Tibial nerve (tissue), 4 donors: ENCODE measurements at regions not wholly inside any gene's neighbourhood (a gene's known extent, or its start where the extent isn't known, plus 50 kb on each side); places are given as distances from the start of the nearest gene placed in this dataset.

Experiments
- DNase-seq, 2 donors: peaks; one replicate each; pipeline ENCODE4 v3.0.0-alpha.2; 2019; ENCODE audit warnings: low spot score in 2 of 2
- H3K27ac ChIP-seq, 4 donors: fragments of 200-600 bp; sonication (generic) in 3 of 4; one replicate each; pipeline ENCODE4 v1.5.1; 2017 to 2019; ENCODE audit warnings: mild to moderate bottlenecking in 1 of 4
- H3K27me3 ChIP-seq, 2 donors: fragments of 200-600 bp; sonication (generic) in 1 of 2; one replicate each; pipeline versions ENCODE4 v1.5.1 to v1.6.0; 2017 to 2019
- H3K36me3 ChIP-seq, 3 donors: fragments of 200-600 bp; sonication (generic); one replicate each; pipeline ENCODE4 v1.5.1; 2018 to 2019
- H3K4me1 ChIP-seq, 4 donors: fragments of 200-600 bp; sonication (generic) in 3 of 4; one replicate each; pipeline ENCODE4 v1.5.1; 2017 to 2019
- H3K4me3 ChIP-seq, 4 donors: fragments of 200-600 bp; sonication (generic) in 3 of 4; one replicate each; pipeline ENCODE4 v1.5.1; 2017 to 2019; ENCODE audit warnings: mild to moderate bottlenecking in 1 of 4, moderate library complexity in 1 of 4
- H3K9me3 ChIP-seq, 4 donors: fragments of 200-600 bp; sonication (generic) in 3 of 4; one replicate each; pipeline ENCODE4 v1.5.1; 2017 to 2019
- CTCF ChIP-seq, 5 experiments: fragments of 200-600 bp in 3 of 5; fragments of 450-650 bp in 2 of 5; sonication (generic) in 3 of 5; IDR thresholded peaks; one replicate each; pipeline ENCODE4 v1.5.1; 2016 to 2019; ENCODE audit warnings: antibody characterized with exemption in 5 of 5, mild to moderate bottlenecking in 3 of 5, moderate library complexity in 2 of 5
- EP300 ChIP-seq, 2 donors: sonication (generic); formaldehyde crosslinking; IDR thresholded peaks; one replicate each; pipeline ENCODE4 v1.6.1; 2017; ENCODE audit warnings: antibody characterized with exemption in 2 of 2, mild to moderate bottlenecking in 1 of 2
- POLR2A ChIP-seq, 2 donors: fragments of 450-650 bp; IDR thresholded peaks; one replicate each; pipeline ENCODE4 v1.6.1; 2017; ENCODE audit warnings: antibody characterized with exemption in 2 of 2, mild to moderate bottlenecking in 2 of 2, moderate library complexity in 2 of 2
- WGBS, 2 donors: methylation state at CpG; one replicate each; pipeline ENCODE4 v1.1.5; 2018; 5-methylcytosine and 5-hydroxymethylcytosine counted together

- Histone ChIP-seq H3K27ac (no peak overlapping the region), H3K36me3 (no peaks in the 10 kb centered on the region), H3K9me3 (no peaks in the 10 kb centered on the region), H3K4me3 (no peak overlapping the region), H3K4me1 (no peaks in the 10 kb centered on the region), H3K27me3 (no peaks in the 10 kb centered on the region)
- 86 to 87% methylated on average over 4 of the region's 4 CpGs for WGBS, 2 donors
- TF ChIP-seq POLR2A (IDR thresholded peaks at IDR 0.05) (no peak), CTCF (IDR thresholded peaks at IDR 0.05) (no peak), EP300 (IDR thresholded peaks at IDR 0.05) (no peak)
- no peak for DNase-seq
Observed at GRCh38 chr12:68462803-68463202, 130.6 kb upstream of the MDM1 start.

- no peaks in the 10 kb centered on the region for H3K36me3 ChIP-seq
- 74 to 77% methylated on average over 2 of the region's 2 CpGs for WGBS, 2 donors
- no peak overlapping the region for H3K4me3 ChIP-seq
- TF ChIP-seq CTCF (IDR thresholded peaks at IDR 0.05) (no peak), EP300 (IDR thresholded peaks at IDR 0.05) (no peak), POLR2A (IDR thresholded peaks at IDR 0.05) (no peak)
- H3K27ac ChIP-seq = no peak overlapping the region
- DNase-seq = no peak
- no peaks in the 10 kb centered on the region for H3K4me1 ChIP-seq
- no peaks in the 10 kb centered on the region for H3K9me3 ChIP-seq
- H3K27me3 ChIP-seq = no peaks in the 10 kb centered on the region
Observed at GRCh38 chr12:68465227-68465626, 133.1 kb upstream of the MDM1 start.

DNA sequence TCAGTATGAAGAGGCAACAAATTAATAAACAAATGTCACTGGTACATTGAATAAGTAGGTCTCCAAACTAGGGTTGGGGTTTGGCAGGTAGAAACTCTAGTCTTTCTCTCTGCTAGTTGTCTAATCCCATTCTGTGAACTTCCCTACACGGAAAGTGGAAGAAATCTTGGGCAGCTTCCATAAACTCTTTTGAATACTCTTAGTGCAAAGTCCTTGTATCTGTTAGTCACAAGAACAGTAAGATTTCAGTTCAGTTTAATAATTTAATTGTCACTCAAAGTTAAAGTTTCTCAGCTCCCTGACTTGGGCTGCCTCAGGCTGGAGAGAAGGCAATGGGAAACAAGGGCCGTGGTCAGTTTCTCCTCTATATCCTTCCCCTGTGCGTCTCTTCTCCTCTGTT is 135.4 kb upstream of the MDM1 start:
- H3K27me3 ChIP-seq = no peaks in the 10 kb centered on the region
- DNase-seq = no peak
- no peaks in the 10 kb centered on the region for H3K4me1 ChIP-seq
- H3K27ac ChIP-seq = no peak overlapping the region
- 86 to 88% methylated on average over 3 of the region's 3 CpGs for WGBS, 2 donors
- H3K36me3 ChIP-seq = no peaks in the 10 kb centered on the region
- no peak for TF ChIP-seq POLR2A (IDR thresholded peaks at IDR 0.05)
- TF ChIP-seq EP300 (IDR thresholded peaks at IDR 0.05) = no peak
- no peak for TF ChIP-seq CTCF (IDR thresholded peaks at IDR 0.05)
- H3K4me3 ChIP-seq = no peak overlapping the region
- H3K9me3 ChIP-seq = no peaks in the 10 kb centered on the region

DNA sequence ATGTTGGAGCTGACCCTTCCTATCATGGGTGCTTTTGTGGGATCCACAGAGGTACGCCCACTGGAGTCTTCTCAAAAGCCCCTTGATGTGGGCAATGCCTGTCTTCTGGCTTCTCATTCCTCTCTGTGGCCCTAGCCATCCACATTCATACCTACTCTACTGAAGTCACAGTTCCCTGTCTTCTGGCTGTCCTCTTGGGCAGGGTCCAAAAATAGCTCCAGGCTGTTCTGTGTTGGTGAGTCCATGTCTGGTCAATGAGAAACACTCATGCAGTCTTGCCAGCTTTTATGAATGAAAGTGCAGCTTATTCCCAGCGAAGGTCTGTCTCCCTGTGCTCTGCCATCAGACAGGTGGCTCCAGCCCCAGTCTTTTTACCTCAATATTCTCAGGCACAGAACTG is 135.9 kb upstream of the MDM1 start:
- H3K27me3 ChIP-seq = no peaks in the 10 kb centered on the region
- H3K36me3 ChIP-seq = no peaks in the 10 kb centered on the region
- TF ChIP-seq EP300 (IDR thresholded peaks at IDR 0.05) = no peak
- TF ChIP-seq CTCF (IDR thresholded peaks at IDR 0.05) = no peak
- no peak for TF ChIP-seq POLR2A (IDR thresholded peaks at IDR 0.05)
- H3K4me1 ChIP-seq = no peaks in the 10 kb centered on the region
- H3K9me3 ChIP-seq = no peaks in the 10 kb centered on the region
- no peak for DNase-seq
- H3K4me3 ChIP-seq = no peak overlapping the region
- H3K27ac ChIP-seq = no peak overlapping the region
- 90 to 100% methylated on average over 2 of the region's 2 CpGs for WGBS, 2 donors

- Histone ChIP-seq H3K4me3 (no peak overlapping the region), H3K36me3 (no peaks in the 10 kb centered on the region), H3K4me1 (no peaks in the 10 kb centered on the region), H3K27me3 (no peaks in the 10 kb centered on the region), H3K9me3 (no peaks in the 10 kb centered on the region), H3K27ac (no peak overlapping the region)
- DNase-seq = no peak
- 89 to 93% methylated on average over 3 of the region's 3 CpGs for WGBS, 2 donors
- no peak for TF ChIP-seq EP300 (IDR thresholded peaks at IDR 0.05)
- no peak for TF ChIP-seq POLR2A (IDR thresholded peaks at IDR 0.05)
- no peak for TF ChIP-seq CTCF (IDR thresholded peaks at IDR 0.05)
Observed at GRCh38 chr12:68469113-68469512, 137.0 kb upstream of the MDM1 start.
